ENCODE measurements at regions not wholly inside any gene's neighbourhood (a gene's known extent, or its start where the extent isn't known, plus 50 kb on each side); places are given as distances from the start of the nearest gene placed in this dataset.
A peak's percentile ranks its signal among the peaks of the same experiment; 100 is the strongest.

- H3K36me3 ChIP-seq (ENCODE audit: control insufficient read depth, insufficient read depth, low read length): no peaks in the 10 kb centered on the region
- DNase-seq (ENCODE audit: extremely low read depth, insufficient read length): peak; percentile 92
- H3K27me3 ChIP-seq (replicated peaks; ENCODE audit: control insufficient read depth, insufficient read depth, low read length): no peaks in the 10 kb centered on the region
- peak overlapping the region; percentile 65 for H3K4me3 ChIP-seq (replicated peaks; ENCODE audit: low read depth, low read length)
- TF ChIP-seq CTCF (IDR thresholded peaks at IDR 0.05; ENCODE audit: insufficient read depth, low read length, poor library complexity, severe bottlenecking): no peak
These were observed 98.0 kb downstream of the INSIG2 start for GRCh38 chr2:118186110-118186857.

DNA sequence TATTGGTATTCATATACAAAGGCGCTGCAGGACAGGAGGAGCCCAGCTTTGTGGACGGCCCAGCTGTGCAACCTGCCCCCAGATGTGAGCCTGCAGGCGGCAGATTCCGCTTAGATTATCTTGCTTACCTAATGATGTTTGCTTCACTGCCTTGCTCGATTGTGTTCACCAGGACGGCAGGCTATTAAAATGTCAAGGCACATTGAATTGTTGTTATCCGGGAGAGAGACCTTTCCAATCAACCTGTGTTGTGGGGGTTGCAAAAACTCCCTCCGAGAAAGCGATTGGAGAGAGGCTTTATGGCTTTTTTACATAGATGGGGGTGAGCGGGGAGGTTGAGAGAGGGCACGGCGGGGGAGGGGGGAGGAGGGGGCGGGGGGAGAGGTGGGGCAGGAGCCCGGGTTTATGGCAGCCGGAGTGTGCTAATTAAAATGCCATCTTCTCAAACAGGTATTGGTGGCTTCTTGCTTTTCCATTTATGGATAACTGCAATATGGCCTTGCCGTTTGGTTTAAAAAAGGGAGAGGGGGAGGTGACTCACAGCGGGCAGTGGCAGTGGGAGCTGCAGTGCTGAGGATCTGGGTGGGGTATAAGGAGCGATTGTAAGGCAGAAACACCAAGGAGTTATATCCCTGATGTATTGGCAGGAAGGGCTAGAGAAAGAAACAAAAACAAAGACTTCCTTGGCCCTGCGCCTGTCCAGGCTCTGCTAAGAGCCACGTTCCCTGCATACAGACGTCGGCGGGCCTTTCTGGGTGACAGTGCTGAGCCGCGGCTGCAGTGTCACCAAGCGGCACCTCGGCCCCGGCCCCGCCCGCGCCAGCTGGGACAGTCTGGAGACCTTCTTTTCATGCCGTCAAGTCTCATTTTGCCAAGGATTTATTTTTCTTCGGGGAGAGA lies 97.2 kb downstream of the INSIG2 start:
- peak; percentile 62 for DNase-seq (ENCODE audit: extremely low read depth, insufficient read length)
- H3K4me3 ChIP-seq (replicated peaks; ENCODE audit: low read depth, low read length): peak overlapping the region; percentile 65
- peak; percentile 22 for TF ChIP-seq CTCF (IDR thresholded peaks at IDR 0.05; ENCODE audit: insufficient read depth, low read length, poor library complexity, severe bottlenecking)
- H3K27me3 ChIP-seq (replicated peaks; ENCODE audit: control insufficient read depth, insufficient read depth, low read length): no peaks in the 10 kb centered on the region
- H3K36me3 ChIP-seq (ENCODE audit: control insufficient read depth, insufficient read depth, low read length): no peaks in the 10 kb centered on the region

DNA sequence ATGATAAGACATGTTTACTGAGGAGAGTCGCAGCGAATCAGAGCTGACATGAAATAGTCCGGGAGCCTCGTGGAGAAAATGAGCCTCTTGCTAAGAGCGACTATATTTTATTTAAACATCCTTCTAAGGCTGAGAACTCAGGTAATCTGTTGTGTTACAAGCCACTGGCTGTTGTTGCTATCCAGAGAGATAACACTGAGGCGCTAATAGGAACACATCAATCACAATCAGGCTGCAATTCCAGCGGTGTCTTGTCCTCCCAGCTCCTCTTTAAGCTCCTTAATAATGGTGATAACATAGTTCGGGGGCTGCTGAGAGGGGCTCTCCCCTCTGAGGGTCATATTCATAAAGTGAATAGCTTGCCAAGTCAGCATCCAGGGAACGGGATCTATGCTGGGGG lies 95.1 kb downstream of the INSIG2 start:
- no peak for DNase-seq (ENCODE audit: extremely low read depth, insufficient read length)
- TF ChIP-seq CTCF (IDR thresholded peaks at IDR 0.05; ENCODE audit: insufficient read depth, low read length, poor library complexity, severe bottlenecking): no peak
- no peaks in the 10 kb centered on the region; the same call in 1 of the 2 replicates for H3K27me3 ChIP-seq (replicated peaks; ENCODE audit: control insufficient read depth, insufficient read depth, low read length)

DNA sequence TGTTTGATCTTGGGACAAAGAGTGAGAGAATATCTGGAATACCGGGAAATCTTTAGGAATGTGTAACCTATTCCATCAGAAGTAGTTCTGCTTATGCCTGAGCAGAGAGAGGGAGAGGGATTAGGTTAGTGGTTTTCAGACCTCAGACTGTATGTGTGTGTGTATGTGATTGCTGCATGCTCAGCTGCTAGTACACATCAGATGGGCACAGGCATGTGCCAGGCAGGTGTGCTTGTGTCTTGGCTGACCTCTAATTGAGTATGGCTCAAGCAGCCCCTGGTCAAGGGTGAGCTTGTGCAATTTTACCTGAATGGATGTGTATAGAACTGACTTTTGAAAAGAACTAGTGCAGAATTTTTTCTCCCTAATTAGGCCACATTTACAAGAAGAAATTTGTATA lies 91.2 kb downstream of the INSIG2 start:
- no peak for TF ChIP-seq CTCF (IDR thresholded peaks at IDR 0.05; ENCODE audit: insufficient read depth, low read length, poor library complexity, severe bottlenecking)
- DNase-seq (ENCODE audit: extremely low read depth, insufficient read length): no peak
- no peaks in the 10 kb centered on the region; the same call in none of the 2 replicates for H3K27me3 ChIP-seq (replicated peaks; ENCODE audit: control insufficient read depth, insufficient read depth, low read length)
- H3K4me3 ChIP-seq (replicated peaks; ENCODE audit: low read depth, low read length): no peak overlapping the region
- no peaks in the 10 kb centered on the region for H3K36me3 ChIP-seq (ENCODE audit: control insufficient read depth, insufficient read depth, low read length)

More for the DNA sequence above, 95.1 kb downstream of the INSIG2 start:
- Histone ChIP-seq H3K4me3 (replicated peaks; ENCODE audit: low read depth, low read length) (no peak overlapping the region), H3K36me3 (ENCODE audit: control insufficient read depth, insufficient read depth, low read length) (no peaks in the 10 kb centered on the region)

DNA sequence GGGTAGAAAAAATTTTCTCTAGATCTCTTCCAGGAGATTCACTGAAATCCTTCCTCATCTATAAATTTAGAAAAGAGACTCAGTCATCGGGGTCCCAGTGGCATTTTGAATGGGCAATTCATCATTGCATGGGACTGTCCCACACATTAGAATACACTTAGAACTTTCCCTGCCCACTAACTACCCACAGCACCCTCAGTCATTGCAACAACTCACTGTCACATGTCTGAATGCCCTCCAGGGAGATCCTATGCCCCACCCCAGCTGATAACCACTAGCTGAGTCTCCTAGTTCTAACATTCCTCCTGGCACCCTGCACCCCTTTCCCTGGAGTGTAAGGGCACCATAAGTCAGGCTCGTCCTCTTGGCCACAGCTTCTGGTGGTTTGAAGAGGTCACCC lies 89.6 kb downstream of the INSIG2 start:
- no peak for TF ChIP-seq CTCF (IDR thresholded peaks at IDR 0.05; ENCODE audit: insufficient read depth, low read length, poor library complexity, severe bottlenecking)
- H3K36me3 ChIP-seq (ENCODE audit: control insufficient read depth, insufficient read depth, low read length): no peaks in the 10 kb centered on the region
- no peaks in the 10 kb centered on the region; the same call in none of the 2 replicates for H3K27me3 ChIP-seq (replicated peaks; ENCODE audit: control insufficient read depth, insufficient read depth, low read length)
- no peak overlapping the region for H3K4me3 ChIP-seq (replicated peaks; ENCODE audit: low read depth, low read length)
- no peak for DNase-seq (ENCODE audit: extremely low read depth, insufficient read length)
